HCT116 (cell line): ENCODE measurements at regions not wholly inside any gene's neighbourhood (a gene's known extent, or its start where the extent isn't known, plus 50 kb on each side); places are given as distances from the start of the nearest gene placed in this dataset.

Source experiments
- ATAC-seq: fragments of 200-7000 bp; cut with Tn5 transposase; 2 replicates; pipeline ENCODE4 v1.9.1; 2020; ENCODE audit warnings: mild to moderate bottlenecking, moderate library complexity
- BruUV-seq: library from RNA; stranded (reverse); fragments of 400-500 nt; replicated peaks from 2 replicates; lab custom pipeline; 2021; lab: Mats Ljungman, UMichigan
- CTCF ChIA-PET: fragments of 300-600 bp; sonication (Branson Sonifier 250); formaldehyde crosslinking; loops from one replicate; lab custom pipeline; 2021; ENCODE audit warnings: antibody characterized with exemption; lab: Charles Lee
- POLR2A ChIA-PET: fragments of 300-600, 350-600 bp; sonication (Branson Sonifier 250); formaldehyde crosslinking; loops from one replicate; lab custom pipeline; 2021; ENCODE audit warnings: antibody characterized with exemption; lab: Charles Lee
- RAD21 ChIA-PET, 2 experiments: fragments of 300-600 bp; sonication (Branson Sonifier 250); formaldehyde crosslinking; loops; one replicate each; lab custom pipeline; 2023; ENCODE audit warnings: low total read pairs in 2 of 2; ENCODE audit not compliant: uncharacterized antibody in 2 of 2, unreplicated experiment in 2 of 2, low non-redundant PET in 1 of 2; lab: Charles Lee
- DNase-seq: peaks from one replicate; pipeline ENCODE4 v3.0.0-alpha.2; 2010; ENCODE audit warnings: low read depth, low spot score
- H2AFZ ChIP-seq: fragments of 200-600 bp; shearing (Covaris generic), sonication (generic); 2 replicates; pipeline ENCODE4 v1.6.1; 2017; ENCODE audit warnings: low read depth, mixed run types, mixed read lengths, antibody characterized with exemption, low read length; ENCODE audit not compliant: poor library complexity, severe bottlenecking
- H3K27ac ChIP-seq: 2 replicates; pipeline ENCODE4 v1.5.1; 2012; ENCODE audit warnings: low read depth, low read length
- H3K27me3 ChIP-seq: fragments of 200-600 bp; sonication (generic); 2 replicates; pipeline ENCODE4 v1.6.1; 2016; ENCODE audit warnings: mixed run types, low read length, mixed read lengths; ENCODE audit not compliant: insufficient read depth
- H3K36me3 ChIP-seq, 2 experiments: fragments of 200-500 bp in 1 of 2; fragments of 200-600 bp in 1 of 2; sonication (Bioruptor generic) in 1 of 2; sonication (generic) in 1 of 2; 2 replicates each; pipeline versions ENCODE4 v1.5.1 to v1.6.1; 2014 to 2016; ENCODE audit warnings: low read length in 2 of 2, inconsistent platforms in 1 of 2, mixed read lengths in 1 of 2, mixed run types in 1 of 2; ENCODE audit not compliant: insufficient read depth in 2 of 2, control insufficient read depth in 1 of 2
- H3K4me1 ChIP-seq, 2 experiments: fragments of 200-600 bp in 1 of 2; sonication (generic) in 1 of 2; 2 replicates each; pipeline versions ENCODE4 v1.5.1 to v1.6.1; 2012 to 2017; ENCODE audit warnings: low read length in 2 of 2, inconsistent platforms in 1 of 2, mild to moderate bottlenecking in 1 of 2, mixed read lengths in 1 of 2, mixed run types in 1 of 2, moderate library complexity in 1 of 2; ENCODE audit not compliant: insufficient read depth in 2 of 2, control insufficient read depth in 1 of 2
- H3K4me2 ChIP-seq: fragments of 200-600 bp; sonication (generic); 2 replicates; pipeline ENCODE4 v1.6.1; 2017; ENCODE audit warnings: mixed run types, low read length, mixed read lengths
- H3K4me3 ChIP-seq, 2 experiments: fragments of 200-600 bp in 1 of 2; sonication (generic) in 1 of 2; replicated peaks in 1 of 2; 2 replicates each; pipeline ENCODE4 v1.5.1; 2011 to 2016; ENCODE audit warnings: low read length in 2 of 2, control low read depth in 1 of 2, low read depth in 1 of 2, mild to moderate bottlenecking in 1 of 2, mixed read lengths in 1 of 2, mixed run types in 1 of 2
- H3K79me2 ChIP-seq: fragments of 200-600 bp; sonication (generic); 2 replicates; pipeline ENCODE4 v1.6.1; 2017; ENCODE audit warnings: mild to moderate bottlenecking, mixed run types, low read length, moderate library complexity, mixed read lengths; ENCODE audit not compliant: insufficient read depth
- H3K9ac ChIP-seq: fragments of 200-600 bp; sonication (generic); 2 replicates; pipeline ENCODE4 v1.6.1; 2016; ENCODE audit warnings: low read length, mixed read lengths
- H3K9me2 ChIP-seq: fragments of 200-600 bp; sonication (generic), shearing (Covaris generic); 2 replicates; pipeline ENCODE4 v1.6.1; 2017; ENCODE audit warnings: mixed run types, mild to moderate bottlenecking, moderate library complexity; ENCODE audit not compliant: insufficient read depth
- H3K9me3 ChIP-seq, 2 experiments: fragments of 200-500 bp in 1 of 2; fragments of 200-600 bp in 1 of 2; sonication (Bioruptor generic) in 1 of 2; sonication (generic) in 1 of 2; 2 replicates each; pipeline ENCODE4 v1.6.1; 2014 to 2017; ENCODE audit warnings: low read length in 2 of 2, mixed read lengths in 2 of 2, inconsistent platforms in 1 of 2, low read depth in 1 of 2, mild to moderate bottlenecking in 1 of 2, mixed run types in 1 of 2, moderate library complexity in 1 of 2; ENCODE audit not compliant: control insufficient read depth in 1 of 2, insufficient read depth in 1 of 2
- H4K20me1 ChIP-seq: fragments of 200-600 bp; sonication (generic), shearing (Covaris generic); 2 replicates; pipeline ENCODE4 v1.6.1; 2017; ENCODE audit warnings: mixed run types, mild to moderate bottlenecking, moderate library complexity; ENCODE audit not compliant: insufficient read depth
- CEBPB ChIP-seq: IDR thresholded peaks from 2 replicates; pipeline ENCODE4 v1.6.1; 2012; ENCODE audit warnings: low read depth
- CTCF ChIP-seq, 3 experiments: fragments of 200-600 bp in 1 of 3; sonication (generic) in 1 of 3; IDR thresholded peaks in 2 of 3; conservative IDR thresholded peaks in 1 of 3; 2 replicates each; pipeline ENCODE4 v1.5.1; 2012 to 2017; ENCODE audit warnings: low read depth in 2 of 3, low read length in 2 of 3, antibody characterized with exemption in 1 of 3, borderline replicate concordance in 1 of 3, control low read depth in 1 of 3, mild to moderate bottlenecking in 1 of 3, mixed read lengths in 1 of 3, mixed run types in 1 of 3, moderate library complexity in 1 of 3; ENCODE audit not compliant: insufficient read depth in 1 of 3
- FOSL1 ChIP-seq: IDR thresholded peaks from 2 replicates; pipeline ENCODE4 v1.6.1; 2012; ENCODE audit warnings: low read depth
- POLR2A ChIP-seq: IDR thresholded peaks from 2 replicates; pipeline ENCODE4 v1.7.0; 2011; ENCODE audit warnings: borderline replicate concordance; ENCODE audit not compliant: insufficient read depth, insufficient read length; ENCODE audit errors: extremely low read depth
- RAD21 ChIP-seq: IDR thresholded peaks from 2 replicates; pipeline ENCODE4 v1.6.1; 2012; ENCODE audit warnings: low read depth, mild to moderate bottlenecking
- SP1 ChIP-seq: IDR thresholded peaks from 2 replicates; pipeline ENCODE4 v1.6.1; 2012; ENCODE audit warnings: low read depth
- SRF ChIP-seq: IDR thresholded peaks from 2 replicates; pipeline ENCODE4 v1.6.1; 2012; ENCODE audit warnings: low read depth
- TCF7L2 ChIP-seq: IDR thresholded peaks from 2 replicates; pipeline ENCODE4 v1.7.0; 2011; ENCODE audit warnings: borderline replicate concordance, inconsistent platforms; ENCODE audit not compliant: insufficient read depth, insufficient read length; ENCODE audit errors: extremely low read depth
- ZBTB33 ChIP-seq: IDR thresholded peaks from 2 replicates; pipeline ENCODE4 v1.6.1; 2011; ENCODE audit warnings: mild to moderate bottlenecking, low read length, moderate library complexity; ENCODE audit not compliant: insufficient replicate concordance; ENCODE audit errors: extremely low read depth
- intact Hi-C: fragments of 100-400 bp; cut with micrococcal nuclease; formaldehyde crosslinking; loops from 2 replicates; pipeline ENCODE4 v1.10.0; 2022

DNA sequence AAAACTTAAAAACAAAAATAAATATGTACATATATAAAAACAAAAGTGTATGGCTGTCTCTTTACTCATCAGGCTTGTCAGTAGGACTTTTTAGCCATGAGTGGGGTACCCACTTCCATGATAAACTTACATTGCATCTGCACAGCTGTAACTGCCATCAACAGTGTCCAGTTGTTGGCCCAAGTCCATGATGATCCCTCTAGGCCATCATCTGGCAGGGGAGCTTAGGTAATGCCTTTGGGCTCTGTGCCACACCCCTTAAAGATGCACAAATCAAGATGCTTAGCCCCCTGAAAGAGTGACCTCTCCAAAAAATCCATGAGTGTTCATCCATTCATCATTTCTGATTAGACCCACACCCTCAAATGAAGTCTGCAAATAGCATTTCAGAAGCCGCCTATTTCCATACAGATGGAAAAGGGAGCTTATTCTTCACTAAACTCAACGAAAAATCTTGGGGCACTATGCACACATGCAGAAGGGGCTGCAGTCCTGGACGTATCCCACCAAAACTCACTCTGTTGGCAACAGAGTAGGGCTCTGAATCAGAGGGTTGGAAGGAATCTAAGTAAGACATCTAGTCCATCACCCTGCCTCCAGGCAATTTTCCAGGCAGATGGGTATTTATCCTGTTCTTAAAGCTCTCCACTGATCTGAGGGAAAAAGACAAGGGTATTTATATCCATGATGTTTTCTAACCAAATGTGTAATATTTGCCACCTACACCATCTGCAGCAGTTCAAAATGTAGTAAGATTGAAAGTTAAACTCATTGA, 691.0 kb downstream of the ZEB2 start:
- RAD21 ChIA-PET: no interaction called here
- TF ChIP-seq ZBTB33: no peak
- TF ChIP-seq FOSL1: no peak
- no peak for TF ChIP-seq TCF7L2
- no peak for TF ChIP-seq CEBPB
- no peak for TF ChIP-seq RAD21
- no peak for TF ChIP-seq SP1
- no peak for TF ChIP-seq POLR2A
- TF ChIP-seq CTCF (IDR thresholded peaks at IDR 0.05 in 2 of 3, conservative IDR thresholded peaks at IDR 0.05 in 1 of 3; ENCODE audit: borderline replicate concordance in 1 of 3, insufficient read depth in 1 of 3, low read depth in 2 of 3, low read length in 2 of 3): no peak
- TF ChIP-seq SRF: no peak
- TF ChIP-seq, all 23 proteins: peak for 0

More for the DNA sequence above, 691.0 kb downstream of the ZEB2 start:
- Histone ChIP-seq H3K79me2 (no peaks in the 10 kb centered on the region), H3K9ac (no peak overlapping the region), H3K4me2 (no peak overlapping the region), H2AFZ (no peak overlapping the region), H3K36me3 (no peaks in the 10 kb centered on the region), H4K20me1 (no peaks in the 10 kb centered on the region), H3K4me1 (no peaks in the 10 kb centered on the region), H3K27me3 (no peaks in the 10 kb centered on the region), H3K27ac (no peak overlapping the region), H3K9me3 (no peaks in the 10 kb centered on the region), H3K9me2 (0 out of 2 replicates have a peak, but pooled peaks cover 5% of the 10 kb centered on the region), H3K4me3 (no peak overlapping the region)
- POLR2A ChIA-PET: no interaction called here
- no TSS peak for BruUV-seq
- CTCF ChIA-PET: no interaction called here
- intact Hi-C loops: no loop called here
- no peak for DNase-seq
- ATAC-seq: no peak
